ENCODE measurements at regions not wholly inside any gene's neighbourhood (a gene's known extent, or its start where the extent isn't known, plus 50 kb on each side); places are given as distances from the start of the nearest gene placed in this dataset.
"Not testable (repeated sequence)": the region's sequence is repeated elsewhere in the genome, so short reads cannot be mapped to it uniquely, and the experiment has no call there.

GRCh38 chr17:5897275-5897911 is 172.8 kb upstream of the WSCD1 start:
- Histone ChIP-seq H3K9ac (ENCODE audit: extremely low read depth, insufficient read length, low read length) (no peak overlapping the region), H4K20me1 (ENCODE audit: control insufficient read depth, insufficient read depth, insufficient read length) (no peaks in the 10 kb centered on the region), H2BK5ac (ENCODE audit: insufficient read length, low read length) (no peak overlapping the region), H3K56ac (ENCODE audit: insufficient read length, low read depth, low read length) (no peak overlapping the region), H2BK120ac (ENCODE audit: low read depth, low read length, poor library complexity, severe bottlenecking) (no peak overlapping the region), H4K8ac (replicated peaks; ENCODE audit: insufficient read length, low read depth, low read length) (no peak overlapping the region), H2BK15ac (ENCODE audit: low read depth, low read length) (no peak overlapping the region), H3K4me2 (ENCODE audit: insufficient read depth, insufficient read length, low read length) (peak overlapping the region; percentile 13), H3K27ac (ENCODE audit: insufficient read length, low read depth, low read length) (peak overlapping the region; percentile 72), H3T11ph (ENCODE audit: low read length) (no peak overlapping the region), H2AK5ac (ENCODE audit: insufficient read length, low read length) (no peak overlapping the region), H3K18ac (ENCODE audit: insufficient read length, low read depth, low read length) (peak overlapping the region; percentile 62), H3K23me2 (ENCODE audit: insufficient read length, low read depth, low read length, poor library complexity, severe bottlenecking) (no peaks in the 10 kb centered on the region), H4K5ac (ENCODE audit: insufficient read length, low read depth, low read length) (no peak overlapping the region), H3K23ac (ENCODE audit: insufficient read length, low read depth, low read length) (no peak overlapping the region), H3K79me1 (ENCODE audit: insufficient read depth, low read depth, low read length, poor library complexity, severe bottlenecking) (no peaks in the 10 kb centered on the region), H3K27me3 (ENCODE audit: insufficient read depth, low read length) (no peaks in the 10 kb centered on the region), H3K4me1 (ENCODE audit: insufficient read depth, low read length) (peaks cover 6% of the 10 kb centered on the region; the same call in 1 of the 2 replicates), H3K4ac (ENCODE audit: low read depth, low read length) (no peak overlapping the region), H3K14ac (ENCODE audit: insufficient read depth, low read length) (no peak overlapping the region; the same call in 1 of the 2 replicates), H3K79me2 (ENCODE audit: insufficient read depth, low read length) (no peaks in the 10 kb centered on the region), H2BK20ac (ENCODE audit: low read depth, low read length, poor library complexity, severe bottlenecking) (no peak overlapping the region), H4K91ac (ENCODE audit: insufficient read length, low read depth, low read length) (no peak overlapping the region), H2BK12ac (ENCODE audit: insufficient read length, low read depth, low read length) (no peak overlapping the region), H3K9me3 (ENCODE audit: control insufficient read depth, low read depth, low read length) (no peaks in the 10 kb centered on the region), H2AFZ (ENCODE audit: low read length) (no peak overlapping the region)
- H3K36me3 Mint-ChIP-seq (ENCODE audit: insufficient read depth in 1 of 3, low read depth in 3 of 3), result no peaks in the 10 kb centered on the region
- peaks cover 2% of the 10 kb centered on the region; the same call in 1 of the 2 replicates for H3K27me3 Mint-ChIP-seq (ENCODE audit: low read depth)
- peak overlapping the region; percentile 8 to 85 (median 71) for H3K27ac Mint-ChIP-seq
- peaks cover 57 to 58% of the 10 kb centered on the region in 2 experiments for H3K4me1 Mint-ChIP-seq
- TF ChIP-seq CTCF (conservative IDR thresholded peaks at IDR 0.05), result no peak
- peaks cover 0 to 1% of the 10 kb centered on the region in 2 experiments; a peak in 3 of 5 replicates for H3K9me3 Mint-ChIP-seq
- peak overlapping the region; percentile 6 to 26 for H3K4me3 Mint-ChIP-seq
- WGBS (ENCODE audit: extremely low coverage, insufficient read length, low lambda C conversion rate), result no CpG with 5 or more reads among the region's 14 CpGs
- peak; percentile 79 for DNase-seq

- not testable (repeated sequence) for H3K23ac ChIP-seq (ENCODE audit: insufficient read length, low read depth, low read length); H3K79me1 ChIP-seq (ENCODE audit: insufficient read depth, low read depth, low read length, poor library complexity, severe bottlenecking); H2AFZ ChIP-seq (ENCODE audit: low read length); H4K20me1 ChIP-seq (ENCODE audit: control insufficient read depth, insufficient read depth, insufficient read length); H3K56ac ChIP-seq (ENCODE audit: insufficient read length, low read depth, low read length); H4K91ac ChIP-seq (ENCODE audit: insufficient read length, low read depth, low read length); H4K8ac ChIP-seq (replicated peaks; ENCODE audit: insufficient read length, low read depth, low read length); H3K27me3 Mint-ChIP-seq (ENCODE audit: low read depth); H3T11ph ChIP-seq (ENCODE audit: low read length); H3K23me2 ChIP-seq (ENCODE audit: insufficient read length, low read depth, low read length, poor library complexity, severe bottlenecking); H2BK5ac ChIP-seq (ENCODE audit: insufficient read length, low read length); H4K5ac ChIP-seq (ENCODE audit: insufficient read length, low read depth, low read length); H3K27me3 ChIP-seq (ENCODE audit: insufficient read depth, low read length); H2BK120ac ChIP-seq (ENCODE audit: low read depth, low read length, poor library complexity, severe bottlenecking); H2AK5ac ChIP-seq (ENCODE audit: insufficient read length, low read length); H3K27ac ChIP-seq (ENCODE audit: insufficient read length, low read depth, low read length); H3K36me3 Mint-ChIP-seq (ENCODE audit: insufficient read depth in 1 of 3, low read depth in 3 of 3); H3K14ac ChIP-seq (ENCODE audit: insufficient read depth, low read length); H3K4ac ChIP-seq (ENCODE audit: low read depth, low read length); H3K79me2 ChIP-seq (ENCODE audit: insufficient read depth, low read length); H3K9ac ChIP-seq (ENCODE audit: extremely low read depth, insufficient read length, low read length); H2BK15ac ChIP-seq (ENCODE audit: low read depth, low read length); H3K9me3 Mint-ChIP-seq; H3K18ac ChIP-seq (ENCODE audit: insufficient read length, low read depth, low read length); H3K9me3 ChIP-seq (ENCODE audit: control insufficient read depth, low read depth, low read length); H2BK20ac ChIP-seq (ENCODE audit: low read depth, low read length, poor library complexity, severe bottlenecking); H3K4me3 Mint-ChIP-seq; H2BK12ac ChIP-seq (ENCODE audit: insufficient read length, low read depth, low read length); H3K4me1 ChIP-seq (ENCODE audit: insufficient read depth, low read length)
- no CpG with 5 or more reads among the region's 8 CpGs for WGBS (ENCODE audit: extremely low coverage, insufficient read length, low lambda C conversion rate)
- peaks cover 54% of the 10 kb centered on the region in 2 experiments for H3K4me1 Mint-ChIP-seq
- H3K4me2 ChIP-seq (ENCODE audit: insufficient read depth, insufficient read length, low read length), result peak overlapping the region; percentile 13
- H3K27ac Mint-ChIP-seq, result peak overlapping the region in 2 of 3 experiments; percentile 85 to 93; a peak in 5 of 7 replicates
- DNase-seq, result peak; percentile 27
Measured at GRCh38 chr17:5897981-5898380, 172.2 kb upstream of the WSCD1 start.
